GM21528 (cell line): ENCODE measurements at regions not wholly inside any gene's neighbourhood (a gene's known extent, or its start where the extent isn't known, plus 50 kb on each side); places are given as distances from the start of the nearest gene placed in this dataset.
"Not testable (repeated sequence)": the region's sequence is repeated elsewhere in the genome, so short reads cannot be mapped to it uniquely, and the experiment has no call there.

Source experiments
- ATAC-seq: cut with Tn5 transposase; IDR thresholded peaks from one replicate; pipeline ENCODE4 v1.9.1; 2021; ENCODE audit warnings: mild to moderate bottlenecking, moderate library complexity; ENCODE audit not compliant: unreplicated experiment, low FRiP score

DNA sequence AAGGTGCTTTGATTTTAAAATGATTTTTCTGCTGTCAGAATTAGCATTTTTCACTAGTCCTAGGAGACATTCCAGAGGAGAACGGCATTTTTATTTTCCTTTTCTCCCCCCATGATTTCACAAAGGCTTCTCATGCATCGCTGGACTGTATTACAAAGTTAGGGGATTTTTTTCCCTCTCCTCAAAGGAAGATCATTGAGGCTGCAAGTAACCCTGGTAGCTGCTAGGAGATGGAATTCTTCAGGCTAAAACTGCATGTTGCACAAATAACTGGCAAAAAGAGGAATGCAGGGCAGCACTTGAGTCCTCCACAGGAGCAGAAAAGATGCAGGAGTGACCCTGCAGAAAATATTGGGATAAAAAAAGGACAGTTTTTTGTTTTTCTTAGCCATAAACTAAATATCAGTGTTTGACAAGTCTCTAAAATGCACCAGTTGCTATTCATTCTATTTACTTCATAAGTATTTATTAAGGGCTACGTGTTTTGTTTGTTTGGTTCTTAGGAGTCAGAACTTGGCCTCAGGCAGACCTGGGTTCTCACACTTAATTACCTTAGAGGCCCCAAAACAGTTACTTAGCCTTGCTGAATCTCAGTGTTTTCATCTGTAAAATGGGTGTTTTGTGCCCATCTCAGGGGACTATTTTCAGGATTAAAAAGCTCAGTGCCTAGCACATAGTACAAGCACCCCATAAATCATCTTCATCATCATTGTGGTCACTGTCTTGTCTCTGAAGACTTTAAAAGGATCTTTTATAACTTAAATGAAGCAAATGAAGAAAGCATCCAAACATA is 144.5 kb upstream of the ID4 start:
- ATAC-seq: no peak

DNA sequence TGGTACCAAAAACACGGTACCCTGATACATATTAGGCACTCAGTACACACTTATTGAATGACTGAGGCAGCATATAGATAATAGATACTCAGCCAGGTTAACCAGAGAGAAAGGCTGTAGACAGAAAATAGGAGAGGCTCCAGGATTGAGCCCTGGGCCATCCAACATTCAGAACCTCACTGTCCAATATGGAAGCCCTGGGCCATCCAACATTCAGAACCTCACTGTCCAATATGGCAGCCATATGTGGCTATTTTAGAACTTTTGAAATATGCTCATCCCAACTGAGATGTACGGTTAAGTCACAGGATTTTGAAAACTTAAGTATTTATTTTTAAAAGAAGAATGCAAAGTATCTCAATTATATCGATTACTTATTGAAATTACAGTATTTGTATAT is 142.5 kb upstream of the ID4 start:
- ATAC-seq: no peak

DNA sequence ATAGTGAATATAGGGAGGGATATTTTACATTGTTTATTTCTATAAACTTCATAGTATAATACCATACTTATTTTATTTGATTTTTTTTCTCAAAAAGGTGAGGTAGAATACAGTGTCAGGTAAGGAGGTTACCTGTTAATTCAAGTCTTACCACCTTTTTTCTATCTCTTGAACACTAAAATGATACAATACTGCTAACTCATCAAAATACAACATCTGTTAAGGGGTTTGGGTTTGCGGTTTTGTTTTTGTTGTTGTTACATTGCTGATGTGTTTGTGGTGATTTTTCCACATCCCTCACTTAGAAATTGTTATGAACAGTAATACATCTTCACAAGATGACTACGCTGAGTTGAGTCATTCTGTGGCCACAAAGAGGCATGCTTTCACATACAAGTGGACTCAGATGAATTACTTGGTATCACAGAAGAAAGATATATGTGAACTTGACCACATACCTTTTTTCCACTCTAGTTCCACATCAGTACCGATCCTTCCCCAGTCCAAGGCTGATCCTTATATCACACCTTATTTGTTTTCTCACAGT is 139.4 kb upstream of the ID4 start:
- no peak for ATAC-seq

DNA sequence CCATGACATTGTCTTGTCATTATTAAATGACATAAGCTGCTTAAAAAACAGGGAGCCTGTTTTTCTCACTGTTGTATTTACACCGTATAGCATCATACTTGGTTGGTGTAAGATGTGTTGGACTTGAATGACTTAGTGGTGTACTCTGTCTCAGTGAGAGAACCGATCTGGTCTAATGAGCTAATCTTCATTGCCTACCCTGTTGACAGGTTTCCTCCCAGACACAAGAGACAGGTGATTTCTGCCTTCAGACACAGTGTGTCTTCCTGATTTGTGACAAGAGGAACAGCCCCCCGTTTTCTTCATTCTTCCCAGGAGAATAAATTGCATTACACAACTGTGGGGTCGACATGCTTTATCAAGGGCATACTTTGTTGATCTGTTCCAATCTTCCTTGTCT is 137.2 kb upstream of the ID4 start:
- no peak for ATAC-seq

DNA sequence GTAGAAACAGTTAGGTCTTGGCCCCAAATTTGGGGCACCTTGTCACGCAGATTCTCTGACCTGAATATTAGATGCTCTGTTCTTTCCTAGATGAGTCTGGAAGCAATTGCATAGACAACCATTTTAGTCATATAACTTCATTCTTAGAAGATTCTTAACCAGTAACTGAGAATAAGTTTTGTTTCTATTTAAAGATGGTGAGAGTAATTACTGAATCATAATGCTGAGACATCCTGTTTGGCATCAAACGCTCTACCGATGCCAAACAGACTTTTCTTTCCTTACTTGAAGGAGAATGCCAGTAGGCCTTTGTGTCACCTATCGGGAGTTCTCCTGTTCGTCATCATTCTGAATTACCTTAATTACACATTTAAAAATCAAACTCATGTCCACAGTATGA is 131.6 kb upstream of the ID4 start:
- ATAC-seq: no peak

DNA sequence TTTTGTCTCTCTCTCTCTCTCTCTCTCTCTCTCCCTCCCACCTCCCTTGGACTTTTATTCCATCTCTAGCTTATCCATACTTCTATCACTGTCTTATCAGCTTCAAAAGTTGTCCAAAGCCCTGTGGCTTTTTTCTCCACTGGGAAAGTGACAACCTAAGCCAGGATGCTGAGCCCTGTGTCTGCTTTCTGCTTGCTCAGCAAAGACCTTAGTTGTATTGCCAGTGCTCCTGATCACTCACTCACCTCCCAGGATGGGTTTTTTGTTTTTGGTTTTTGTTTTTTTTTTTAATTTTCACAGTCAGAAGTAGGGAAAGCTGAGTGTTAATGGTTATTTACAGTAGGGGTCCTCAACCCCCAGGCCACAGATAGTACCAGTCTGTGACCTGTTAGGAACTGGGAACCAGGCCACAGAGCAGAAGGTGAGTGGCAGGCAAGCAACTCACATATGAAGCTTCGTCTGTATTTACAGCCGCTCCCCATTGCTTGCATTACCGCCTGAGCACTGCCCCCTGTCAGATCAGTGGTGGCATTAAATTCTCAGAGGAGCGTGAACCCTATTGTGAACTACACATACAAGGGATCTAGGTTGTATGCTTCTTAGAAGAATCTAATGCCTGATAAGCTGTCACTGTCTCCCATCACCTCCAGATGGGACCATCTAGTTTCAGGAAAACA is 125.0 kb upstream of the ID4 start:
- no peak for ATAC-seq

DNA sequence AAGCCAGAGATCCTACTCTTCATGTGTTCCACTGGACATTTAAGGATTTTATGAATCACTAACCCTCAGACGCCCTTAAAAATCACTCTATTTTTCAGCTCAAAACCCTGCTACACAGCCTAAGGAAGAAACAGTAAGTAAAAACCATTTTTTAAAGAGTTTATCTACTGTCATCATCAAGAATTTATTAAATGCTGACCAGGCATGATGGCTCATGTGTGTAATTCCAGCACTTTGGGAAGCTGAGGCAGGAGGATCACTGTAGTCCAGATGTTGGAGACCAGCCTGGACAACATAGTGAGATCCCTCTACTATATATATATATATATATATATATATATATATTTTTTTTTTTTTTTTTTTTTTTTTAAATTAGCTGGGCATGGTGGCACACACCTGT is 124.2 kb upstream of the ID4 start:
- ATAC-seq: no peak

DNA sequence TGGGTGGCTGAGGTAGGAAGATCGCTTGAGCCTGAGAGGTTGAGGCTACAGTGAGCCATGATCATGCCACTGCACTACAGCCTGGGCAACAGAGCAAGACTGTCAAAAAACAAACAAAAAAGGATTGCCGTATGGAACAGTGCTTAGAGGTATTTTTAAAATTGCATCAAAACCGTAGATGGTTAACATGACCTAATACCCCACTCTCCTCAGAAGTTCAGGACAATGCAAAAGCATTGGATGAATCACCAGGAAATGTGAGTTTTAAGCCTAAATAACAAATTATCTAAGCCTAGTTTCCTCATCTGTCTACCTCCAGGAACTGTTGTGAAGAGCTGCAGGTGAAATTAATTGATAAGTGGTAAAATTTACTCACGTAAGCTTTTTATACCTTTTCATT is 123.8 kb upstream of the ID4 start:
- ATAC-seq: no peak

DNA sequence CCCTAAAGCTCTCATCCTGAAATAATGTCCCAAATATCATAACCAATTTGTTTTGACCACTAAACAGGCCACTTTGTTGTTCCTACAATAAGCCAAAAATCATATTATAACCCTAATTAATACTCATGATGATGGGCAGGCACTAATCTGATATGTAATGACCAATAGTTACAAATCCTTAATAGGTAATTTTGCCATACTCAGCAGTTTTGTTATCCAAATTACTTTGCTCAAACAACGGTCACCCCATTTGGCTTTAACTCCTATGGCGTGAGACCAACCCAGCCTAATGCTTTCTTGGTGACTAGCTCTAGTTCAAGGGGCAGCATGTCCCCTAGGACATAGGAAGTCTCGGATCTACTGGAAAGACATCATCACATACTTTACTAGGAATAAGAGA is 123.2 kb upstream of the ID4 start:
- ATAC-seq: no peak

DNA sequence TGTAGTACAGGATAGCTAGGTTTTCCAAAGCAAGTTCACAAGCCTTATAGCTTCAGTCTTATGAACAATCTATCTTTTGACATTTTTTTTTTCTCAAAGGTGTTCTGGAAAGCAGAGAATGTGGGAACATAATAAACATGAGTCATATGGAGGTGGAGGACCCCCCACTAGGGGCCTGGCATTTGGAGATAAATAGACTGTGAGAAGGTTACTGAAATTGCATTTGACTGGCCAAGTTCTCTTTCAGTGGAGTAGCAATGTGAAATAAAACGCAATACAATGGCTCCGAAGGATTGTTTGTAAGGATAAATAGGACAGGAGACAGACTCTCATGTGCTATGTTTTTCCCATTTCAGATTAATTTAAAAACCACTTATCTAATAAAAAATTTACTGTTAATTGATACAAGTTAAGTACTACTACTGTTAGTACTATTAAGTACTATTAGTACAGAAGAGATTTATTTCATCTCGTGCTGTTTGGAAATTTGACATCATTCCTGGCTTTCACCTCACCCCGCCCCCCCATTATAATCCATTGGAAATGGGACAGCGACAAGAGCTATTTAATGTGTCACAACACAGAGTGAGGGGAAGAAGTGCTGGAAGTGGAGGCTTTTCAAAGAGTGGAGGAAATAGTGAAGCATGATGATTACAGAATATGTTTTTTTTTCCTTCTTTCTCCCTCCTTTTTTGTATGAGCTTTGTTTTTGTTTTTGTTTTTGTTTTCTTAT is 122.6 kb upstream of the ID4 start:
- ATAC-seq: no peak

DNA sequence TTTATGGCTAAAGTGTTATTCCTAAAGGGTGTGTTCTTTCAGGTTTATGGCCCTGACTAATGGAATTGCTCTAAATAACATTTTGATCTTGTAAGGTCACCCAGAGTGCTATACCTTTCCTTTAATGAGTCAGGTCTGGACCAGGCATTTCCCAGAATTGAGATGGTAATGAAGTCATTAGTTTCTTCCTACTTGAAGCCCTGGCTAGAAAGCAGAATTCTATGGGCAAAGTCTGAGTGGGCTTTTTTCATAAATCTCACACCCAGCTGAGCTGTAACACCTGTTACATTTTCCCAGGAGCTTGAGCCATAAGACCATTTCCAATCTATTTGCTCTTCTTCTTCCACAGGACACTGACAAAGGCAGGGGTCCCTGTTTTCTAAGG is 122.0 kb upstream of the ID4 start:
- no peak for ATAC-seq

DNA sequence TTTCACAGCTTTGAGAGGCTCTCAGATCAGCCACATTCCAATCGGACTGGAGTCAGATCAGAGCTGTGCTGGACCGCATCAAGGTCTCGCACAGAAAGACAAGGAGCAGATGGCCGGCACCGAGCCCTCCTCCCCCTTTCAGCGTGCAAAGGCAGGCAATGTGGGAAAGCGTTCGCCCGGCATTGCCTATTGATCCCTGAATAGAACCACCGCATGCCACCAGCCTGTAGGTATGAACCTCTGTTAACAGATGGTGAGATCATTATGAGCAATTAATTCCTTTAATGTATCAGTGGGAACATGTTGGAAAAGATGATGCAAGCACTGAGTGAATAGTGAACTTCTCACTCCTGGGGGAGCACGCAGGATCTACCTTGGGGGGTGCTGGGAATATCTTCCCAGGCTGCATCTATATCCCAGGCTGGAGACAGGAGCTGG is 117.5 kb upstream of the ID4 start:
- no peak for ATAC-seq

DNA sequence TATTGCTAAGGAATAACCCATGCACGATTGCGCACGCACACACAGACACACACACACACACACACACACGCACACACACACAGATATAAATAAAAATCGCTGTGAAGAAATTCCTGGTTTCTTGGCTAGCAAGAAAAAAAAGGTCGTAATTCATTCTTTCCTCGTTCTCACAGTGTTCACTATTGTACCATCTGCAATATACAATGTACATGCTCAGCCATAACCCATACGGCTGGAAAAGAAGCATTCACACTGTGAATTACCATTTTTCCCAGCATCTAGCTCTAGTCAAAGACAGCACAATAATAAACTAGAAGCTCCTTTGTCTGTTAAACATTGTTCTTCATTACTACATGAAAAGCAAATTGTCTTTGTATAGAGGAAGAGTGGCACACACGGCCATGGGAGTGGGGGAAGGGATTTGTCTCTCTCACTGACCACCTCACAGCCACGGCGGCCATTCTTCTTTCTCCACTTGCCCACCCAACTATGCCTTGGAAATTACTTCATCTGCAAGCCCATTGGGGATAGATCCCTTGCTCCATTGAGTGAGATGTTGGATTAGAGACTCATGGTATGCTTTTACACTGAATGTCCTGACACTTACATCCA is 115.3 kb upstream of the ID4 start:
- no peak for ATAC-seq

DNA sequence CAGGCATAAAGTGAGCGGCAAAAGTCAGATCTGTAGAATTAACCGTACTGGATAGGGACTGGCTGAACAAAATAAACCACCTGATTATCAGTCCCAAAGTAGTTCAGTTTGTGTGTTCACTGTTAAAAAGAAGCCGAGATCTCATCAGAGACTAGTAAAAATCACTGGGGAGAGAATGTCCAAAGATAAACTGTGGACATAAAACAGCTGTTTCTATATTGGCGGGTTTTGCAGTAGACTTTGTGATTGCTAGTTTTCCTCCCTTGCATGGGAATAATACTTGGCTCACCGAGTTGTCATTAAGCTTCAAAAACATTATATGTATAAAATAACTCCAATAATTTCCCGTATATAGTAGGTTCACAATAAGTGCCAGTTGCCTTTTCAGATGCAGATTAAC is 114.2 kb upstream of the ID4 start:
- no peak for ATAC-seq

DNA sequence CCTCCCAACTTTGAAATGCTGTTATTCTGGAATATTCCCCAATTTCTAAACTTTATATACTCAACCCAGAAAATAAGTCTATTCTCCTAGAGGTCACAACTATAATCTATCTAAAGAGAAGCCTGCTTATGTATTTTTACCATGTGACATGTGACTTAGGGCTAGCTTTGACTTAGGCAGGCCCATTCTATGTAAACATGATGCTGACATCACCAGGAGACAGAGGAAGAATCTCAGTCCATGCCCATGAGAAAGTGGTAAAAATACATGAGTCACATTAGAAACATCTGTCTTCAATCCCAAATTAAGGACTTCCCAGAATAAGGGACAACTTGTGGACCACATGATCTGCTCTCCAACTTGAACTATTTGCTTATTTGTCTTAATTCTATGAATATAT is 113.6 kb upstream of the ID4 start:
- ATAC-seq: no peak

DNA sequence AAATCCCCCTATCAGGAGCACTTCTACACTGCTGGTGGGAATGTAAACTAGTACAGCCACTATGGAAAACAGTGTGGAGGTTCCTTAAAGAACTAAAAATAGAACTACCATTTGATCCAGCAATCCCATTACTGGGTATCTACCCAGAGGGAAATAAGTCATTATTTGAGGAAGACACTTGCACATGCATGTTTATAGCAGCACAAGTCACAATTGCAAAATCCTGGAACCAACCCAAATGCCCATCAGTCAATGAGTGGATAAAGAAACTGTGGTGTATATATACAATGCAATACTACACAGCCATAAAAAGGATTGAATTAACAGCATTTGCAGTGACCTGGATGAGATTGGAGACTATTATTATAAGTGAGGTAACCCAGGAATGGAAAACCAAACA is 111.7 kb upstream of the ID4 start:
- ATAC-seq: not testable (repeated sequence)

DNA sequence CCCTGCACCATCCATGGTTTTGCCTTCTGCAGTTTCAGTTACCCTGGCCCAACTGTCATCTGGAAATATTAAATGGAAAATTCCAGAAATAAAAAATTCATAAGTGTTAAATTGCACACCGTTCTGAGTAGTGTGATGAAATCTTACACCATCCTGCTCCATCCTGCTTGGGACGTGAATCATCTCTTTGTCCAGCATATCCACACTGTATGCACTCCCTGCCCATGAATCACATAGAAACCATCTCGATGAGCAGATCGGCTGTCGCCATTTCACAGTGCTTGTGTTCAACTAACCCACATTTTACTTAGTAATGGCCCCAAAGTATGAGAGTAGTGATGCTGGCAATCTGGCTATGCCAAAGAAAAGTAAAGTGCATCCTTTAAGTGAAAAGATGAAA is 105.9 kb upstream of the ID4 start:
- no peak for ATAC-seq

DNA sequence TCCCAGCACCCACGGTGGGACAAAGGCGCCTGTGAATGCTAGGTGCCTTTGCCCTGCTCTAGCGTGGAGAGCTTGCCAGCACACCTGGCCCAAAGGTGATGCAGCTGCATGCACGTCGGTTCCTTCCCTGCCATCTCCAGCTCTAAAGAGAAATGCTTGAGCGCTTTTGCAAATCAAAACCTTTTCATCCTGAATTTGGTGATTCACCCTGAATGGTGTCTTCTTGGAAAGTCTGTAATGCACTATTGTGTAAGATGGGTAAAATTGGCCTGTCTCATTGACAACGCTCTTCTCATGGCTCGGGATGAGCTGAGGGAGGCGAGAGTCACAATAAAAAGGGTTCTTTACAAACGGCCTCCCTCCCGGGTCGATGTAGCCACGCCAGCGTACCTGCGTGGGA is 103.1 kb upstream of the ID4 start:
- ATAC-seq: no peak

DNA sequence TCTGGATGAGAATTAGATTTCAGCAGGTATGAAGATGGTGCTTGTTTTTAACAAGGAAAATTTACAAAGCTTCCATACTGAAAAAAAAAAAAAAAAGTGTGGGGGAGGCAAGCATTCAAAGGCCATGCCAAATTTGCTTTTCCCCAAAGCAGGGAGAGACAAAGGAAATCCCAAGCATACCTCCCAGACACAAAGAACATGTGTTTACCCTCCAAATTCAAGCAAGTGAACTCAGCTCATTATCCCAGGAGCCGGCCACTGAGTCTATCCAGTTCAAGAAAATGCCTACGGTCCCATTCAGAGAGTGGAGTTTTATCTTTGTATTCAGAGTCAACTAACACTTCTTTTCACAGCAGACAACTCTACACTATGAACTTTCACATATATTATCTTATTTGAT is 102.7 kb upstream of the ID4 start:
- no peak for ATAC-seq

DNA sequence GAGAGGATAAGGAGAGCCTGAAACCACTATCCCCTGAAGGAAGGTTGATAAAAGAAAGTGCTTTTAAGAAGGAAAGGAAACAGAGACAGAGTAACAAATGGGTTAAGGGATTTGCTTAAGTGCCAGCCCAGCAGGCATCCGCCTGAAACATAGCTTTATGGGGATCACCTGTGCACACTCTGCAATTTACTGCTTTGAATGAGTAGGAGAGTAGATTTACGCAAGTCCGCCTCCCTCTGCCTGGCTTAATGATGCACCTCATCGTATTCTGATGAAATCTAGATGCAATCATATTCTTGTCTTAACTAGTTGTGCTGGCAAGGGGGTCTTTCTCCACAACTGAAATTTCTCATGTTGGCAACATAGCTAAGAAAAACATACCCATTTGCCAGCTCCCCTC is 101.1 kb upstream of the ID4 start:
- no peak for ATAC-seq

DNA sequence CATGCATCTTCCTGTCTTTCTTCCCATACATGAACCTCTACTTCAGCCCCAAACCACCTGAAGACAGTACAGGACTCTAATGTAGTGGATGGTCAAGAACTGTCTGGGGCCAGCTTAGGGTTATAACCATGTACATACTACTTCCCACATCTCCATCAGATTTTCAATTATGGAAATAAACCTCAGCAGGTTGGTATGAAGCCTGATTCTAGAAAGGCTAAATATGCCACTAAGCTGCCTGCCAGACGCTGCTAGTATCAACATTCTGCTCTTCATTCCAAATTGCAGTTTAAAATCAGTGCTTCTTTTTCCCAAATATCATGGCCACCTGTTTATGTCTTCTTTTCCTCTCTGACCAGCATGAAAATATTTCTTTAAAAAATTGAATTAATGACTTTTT is 99.2 kb upstream of the ID4 start:
- no peak for ATAC-seq
